ENCODE measurements at regions not wholly inside any gene's neighbourhood (a gene's known extent, or its start where the extent isn't known, plus 50 kb on each side); places are given as distances from the start of the nearest gene placed in this dataset.

DNA sequence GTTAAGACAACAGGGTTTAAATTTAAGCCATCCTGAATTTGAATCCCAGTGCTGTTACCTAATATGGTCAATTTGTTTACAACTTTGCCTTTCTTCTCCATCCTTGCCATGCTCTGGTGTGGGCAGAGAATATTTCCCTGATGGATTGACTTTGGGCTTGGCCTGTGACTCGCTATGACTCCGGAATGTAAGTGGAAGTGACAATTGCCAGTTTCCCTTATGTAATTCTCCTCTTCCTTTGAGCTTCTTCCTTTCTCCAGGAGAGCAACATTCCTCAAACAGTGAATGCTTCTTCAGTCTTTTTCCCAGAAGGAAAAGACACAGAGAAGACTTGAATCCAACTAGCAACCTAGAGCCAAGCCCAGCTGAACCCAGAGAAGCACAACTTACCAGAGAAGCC, 159.1 kb downstream of the LURAP1L start:
- DNase-seq (ENCODE audit: low read depth), result peak; percentile 82

DNA sequence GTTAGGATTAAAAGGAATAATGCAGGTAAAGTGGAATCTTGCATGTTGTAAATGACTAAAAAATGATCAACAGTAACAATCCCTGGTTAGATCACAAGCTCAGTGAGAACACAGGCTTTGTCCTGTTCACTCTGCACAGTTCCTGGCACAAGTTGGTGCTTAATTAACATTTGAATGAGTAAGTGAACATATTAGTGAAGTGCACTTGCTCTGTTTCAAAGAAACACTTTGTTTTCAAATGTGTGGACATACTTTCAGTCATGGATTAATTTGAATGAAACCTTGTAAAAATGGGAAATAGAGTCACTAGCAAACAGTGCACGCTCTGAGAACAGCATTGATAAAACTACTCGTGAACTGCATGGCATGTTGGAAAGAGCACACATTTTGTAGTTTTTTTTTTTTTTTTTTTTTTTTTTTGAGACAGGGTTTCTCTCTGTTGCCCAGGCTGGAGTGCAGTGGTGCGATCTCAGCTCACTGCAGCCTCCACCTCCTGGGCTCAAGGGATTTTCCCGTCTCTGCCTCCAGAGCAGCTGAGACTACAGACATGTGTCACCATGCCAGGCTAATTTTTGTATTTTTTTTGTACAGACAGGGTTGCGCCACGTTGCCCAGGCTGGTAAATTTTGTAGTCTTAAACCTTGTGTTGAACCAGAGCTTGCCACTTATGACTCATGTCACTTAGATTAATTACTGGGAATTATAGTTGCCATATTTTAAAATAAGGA, 159.9 kb downstream of the LURAP1L start:
- peak; percentile 76 for DNase-seq (ENCODE audit: low read depth)

DNA sequence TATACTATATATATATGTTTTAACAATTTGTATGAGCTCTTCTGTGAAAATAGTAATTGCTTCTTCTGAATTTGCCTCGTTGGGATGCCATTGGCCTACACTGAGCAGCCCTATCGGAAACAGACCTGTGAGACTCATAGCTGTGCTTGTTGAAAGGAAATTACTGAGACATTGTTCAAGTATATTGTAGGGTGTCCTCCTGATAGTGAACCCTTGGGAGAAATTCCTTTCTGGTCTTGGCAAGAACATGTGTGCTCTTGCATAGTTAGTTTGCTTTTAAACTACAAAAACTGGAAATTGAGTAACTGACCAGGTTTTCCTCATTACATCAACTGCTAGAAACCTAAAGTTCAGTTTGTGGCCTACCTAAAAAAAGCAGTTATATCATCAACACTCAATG, 160.9 kb downstream of the LURAP1L start:
- peak; percentile 13 for DNase-seq (ENCODE audit: low read depth)

DNA sequence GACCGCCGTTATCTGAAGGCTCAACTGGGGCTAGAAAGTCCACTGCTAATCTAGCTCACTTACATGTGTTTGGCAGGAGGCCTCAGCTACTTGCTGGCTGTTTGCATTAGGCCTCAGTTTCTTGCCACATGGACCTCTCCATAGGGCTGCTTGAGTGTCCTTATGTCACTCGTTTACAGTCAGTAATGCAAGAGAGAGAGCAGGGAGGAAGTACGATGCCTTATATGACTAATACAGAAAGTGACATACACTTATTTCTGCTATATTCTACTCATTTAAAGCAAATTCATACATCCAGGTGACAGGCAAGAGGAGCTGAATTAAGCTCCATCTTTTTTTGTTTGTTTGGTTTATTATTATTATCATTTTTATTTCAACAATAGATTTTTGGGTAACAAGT, 179.6 kb downstream of the LURAP1L start:
- no peak for DNase-seq (ENCODE audit: low read depth)

DNA sequence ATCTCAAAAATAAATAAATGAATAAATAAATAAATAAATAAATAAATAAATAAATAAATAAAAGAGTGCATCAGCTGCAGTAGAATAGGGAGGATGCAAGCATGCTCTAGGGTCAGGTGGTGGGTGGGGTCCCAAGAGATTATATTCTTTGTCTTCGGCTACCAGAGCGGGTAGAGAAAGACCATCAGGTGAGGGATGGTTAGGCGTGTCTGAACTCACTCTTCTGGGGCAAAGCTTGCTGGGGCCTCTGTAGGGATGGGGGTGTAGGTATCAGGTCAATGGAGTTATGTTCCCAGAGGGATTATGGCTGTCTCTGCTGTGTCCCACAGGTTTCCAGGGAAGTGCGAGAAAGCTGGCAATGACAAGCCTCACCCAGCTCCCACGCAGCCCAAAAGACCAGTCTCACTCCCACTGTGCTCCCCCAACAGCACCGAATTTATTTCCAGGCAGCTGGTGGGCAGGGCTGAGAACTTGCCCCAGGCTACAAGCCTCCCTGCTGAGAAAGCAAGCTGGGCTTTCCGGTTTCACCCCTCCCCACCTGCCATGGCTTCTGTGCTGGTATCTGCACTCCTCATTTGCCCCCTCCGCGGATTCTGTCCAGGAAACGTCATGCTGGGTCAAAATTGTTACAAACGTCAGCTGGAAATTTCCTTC, 180.8 kb downstream of the LURAP1L start:
- no peak for DNase-seq (ENCODE audit: low read depth)

DNA sequence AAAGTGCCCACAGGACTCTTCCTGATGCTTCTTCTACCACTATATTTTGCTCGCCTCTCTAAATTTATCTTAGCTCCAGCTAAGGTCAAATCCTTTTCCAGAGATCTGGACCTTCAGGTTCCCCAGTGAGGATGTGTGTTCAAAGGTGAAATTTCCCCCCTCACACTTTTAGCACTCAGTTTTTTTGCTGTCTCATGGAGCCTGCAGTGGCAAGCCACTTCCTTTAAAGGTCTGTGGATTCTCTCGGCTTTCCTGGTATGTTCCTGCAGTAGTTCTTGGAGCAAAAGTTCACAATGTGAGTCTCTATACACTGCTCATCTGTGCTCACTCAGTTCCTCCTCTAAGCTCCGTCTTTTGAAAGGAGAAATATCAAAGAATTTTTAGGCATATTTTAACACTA, 181.4 kb downstream of the LURAP1L start:
- no peak for DNase-seq (ENCODE audit: low read depth)

DNA sequence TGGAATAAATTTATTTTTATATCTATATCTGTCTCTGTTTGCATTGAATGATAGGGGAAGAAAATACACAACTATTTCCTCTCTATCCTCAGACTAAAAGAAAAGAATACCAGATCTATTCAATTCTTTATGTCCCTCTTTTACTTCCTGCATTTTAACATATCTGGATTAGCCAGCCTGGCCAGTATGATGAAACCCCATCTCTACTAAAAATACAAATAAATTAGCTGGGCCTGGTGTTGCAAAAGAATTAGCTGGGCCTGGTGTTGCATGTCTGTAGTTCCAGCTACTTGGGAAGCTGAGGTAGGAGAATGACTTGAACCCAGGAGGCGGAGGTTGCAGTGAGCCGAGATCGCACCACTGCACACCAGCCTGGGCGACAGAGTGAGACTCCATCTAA, 182.0 kb downstream of the LURAP1L start:
- DNase-seq (ENCODE audit: low read depth), result no peak

DNA sequence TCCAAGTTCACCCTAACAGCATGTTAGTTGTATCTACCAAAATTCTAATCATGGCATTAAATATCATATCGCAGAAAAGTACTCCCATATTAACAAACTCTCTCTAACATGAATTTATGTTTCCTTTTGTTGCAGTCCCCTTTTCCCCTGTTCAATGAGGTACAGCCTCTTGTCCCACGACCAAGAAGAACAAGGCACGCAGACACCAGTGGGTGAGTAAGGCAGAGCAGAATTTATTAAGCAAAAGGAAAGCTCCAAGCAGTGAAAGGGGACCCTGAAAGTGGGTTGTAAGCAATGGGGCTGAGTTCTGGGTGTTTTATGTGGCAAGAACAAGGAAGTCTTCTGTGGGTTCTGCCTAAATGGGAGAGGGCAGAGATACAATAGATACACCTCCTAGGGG, 183.5 kb downstream of the LURAP1L start:
- DNase-seq (ENCODE audit: low read depth), result no peak

DNA sequence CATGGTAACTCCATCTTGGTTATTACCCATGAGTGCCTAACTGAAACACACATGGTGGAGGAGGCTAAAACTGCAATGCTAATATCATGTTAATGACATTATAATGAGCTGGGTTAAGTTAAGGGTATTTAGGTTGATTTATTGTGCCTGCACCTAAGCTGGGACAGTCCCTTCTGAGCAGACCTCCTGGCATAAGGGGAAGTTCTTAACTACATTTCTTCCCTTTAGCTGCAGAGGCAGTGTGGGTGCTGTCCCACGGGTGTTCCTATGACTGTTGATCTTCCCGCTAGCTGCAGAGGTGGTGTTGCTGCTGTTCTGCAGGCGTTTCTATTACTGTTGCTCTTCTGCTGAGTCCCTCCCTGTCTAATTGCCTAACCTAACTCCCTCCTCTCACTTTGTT, 183.9 kb downstream of the LURAP1L start:
- DNase-seq (ENCODE audit: low read depth), result no peak

DNA sequence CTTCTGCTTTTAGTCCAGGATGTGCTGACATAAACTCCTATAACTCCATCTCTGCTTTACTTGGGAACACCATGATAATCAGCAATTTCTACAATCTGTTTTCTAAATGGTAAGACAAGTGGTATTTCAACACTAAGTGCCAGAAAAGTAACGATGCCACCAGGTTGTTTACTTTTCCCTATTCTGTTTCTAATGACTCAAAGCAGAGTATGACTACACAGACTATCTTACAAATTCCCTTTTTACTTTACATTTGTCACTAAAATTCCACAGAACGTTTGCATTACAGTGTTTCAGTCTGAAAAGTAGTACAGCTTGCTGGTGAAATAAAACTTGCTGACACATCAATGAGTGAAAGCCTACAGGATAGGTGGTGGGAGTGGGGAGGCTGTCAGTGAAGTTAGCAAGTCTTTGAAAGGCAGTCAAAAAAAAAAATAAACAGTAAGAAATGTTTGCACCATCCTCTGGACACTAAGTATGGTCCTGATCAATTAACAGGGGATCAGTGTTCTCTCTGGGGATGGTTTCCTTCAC, 186.5 kb downstream of the LURAP1L start:
- no peak for DNase-seq (ENCODE audit: low read depth)

DNA sequence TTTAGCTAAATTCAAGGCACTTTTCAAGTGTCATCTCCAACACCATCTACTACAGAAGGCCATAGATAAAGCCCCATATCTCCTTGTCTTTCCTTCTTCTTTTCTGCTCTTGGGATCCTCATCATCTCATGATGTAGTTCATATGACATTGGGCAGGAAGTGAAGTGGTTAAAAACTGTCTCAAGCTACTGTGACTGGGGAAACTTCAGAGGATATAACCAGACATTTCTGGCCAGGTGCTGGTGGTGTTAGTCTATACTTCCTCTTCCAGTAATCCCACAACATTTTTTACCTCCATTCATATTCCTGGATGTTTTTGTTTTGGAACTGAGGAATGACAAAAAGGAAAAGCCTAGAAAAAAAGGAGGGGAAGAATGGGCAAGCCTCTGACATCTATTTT, 188.7 kb downstream of the LURAP1L start:
- no peak for DNase-seq (ENCODE audit: low read depth)

DNA sequence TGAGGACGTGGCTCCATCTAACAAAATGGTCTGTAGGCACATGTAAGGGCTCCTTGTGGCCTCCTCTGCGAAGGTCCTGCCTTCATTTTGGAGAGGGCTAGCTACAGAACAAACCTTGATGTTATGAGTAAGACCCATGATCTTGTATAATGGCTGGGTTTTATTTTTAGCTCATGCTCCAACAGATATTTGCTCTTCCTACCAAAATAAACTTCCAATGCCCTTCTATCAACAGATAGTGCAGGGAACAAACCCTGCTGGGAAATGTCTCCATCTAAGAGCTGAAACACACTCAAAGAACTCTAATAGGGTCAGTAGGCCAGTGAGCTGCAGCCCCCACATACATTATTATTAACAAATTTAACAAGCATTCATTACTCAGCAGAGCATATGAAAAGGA, 189.5 kb downstream of the LURAP1L start:
- DNase-seq (ENCODE audit: low read depth), result no peak

DNA sequence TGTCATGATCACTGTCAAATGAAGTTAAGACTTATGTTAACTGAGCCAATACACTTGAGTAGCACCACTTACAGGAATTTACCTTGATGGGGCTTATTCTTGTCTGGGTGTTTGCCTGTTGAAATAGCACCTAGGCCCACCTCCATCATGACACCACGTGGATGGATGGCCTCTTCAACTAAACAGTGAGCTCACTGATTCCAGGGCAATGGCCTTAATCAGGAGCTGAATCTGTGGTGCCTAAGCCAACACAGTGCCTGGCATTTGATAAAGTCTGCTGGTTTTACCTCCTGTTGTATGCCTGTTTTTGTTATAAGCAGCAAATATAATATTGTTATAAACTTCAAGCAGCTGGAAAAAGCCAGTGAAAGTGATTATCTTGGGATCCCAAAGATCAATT, 190.5 kb downstream of the LURAP1L start:
- DNase-seq (ENCODE audit: low read depth), result no peak

DNA sequence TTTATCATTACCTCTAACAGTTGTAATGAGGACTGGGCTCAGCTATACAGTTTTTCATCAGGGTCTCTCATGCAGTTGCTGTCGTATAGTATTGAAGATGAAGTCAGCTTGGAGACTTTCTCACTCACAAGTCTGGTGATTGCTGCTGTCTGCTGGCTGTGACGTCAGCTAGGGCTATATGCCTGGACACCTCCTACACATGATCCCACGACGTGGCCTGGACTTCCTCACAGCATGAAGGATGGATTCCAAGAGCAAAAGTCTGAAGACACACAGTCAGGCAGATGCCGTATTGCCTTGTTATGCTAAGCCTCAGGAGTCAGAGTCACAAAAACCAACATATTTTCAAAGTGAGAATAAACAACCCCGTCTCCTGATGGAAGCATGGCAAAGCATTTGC, 193.3 kb downstream of the LURAP1L start:
- no peak for DNase-seq (ENCODE audit: low read depth)

DNA sequence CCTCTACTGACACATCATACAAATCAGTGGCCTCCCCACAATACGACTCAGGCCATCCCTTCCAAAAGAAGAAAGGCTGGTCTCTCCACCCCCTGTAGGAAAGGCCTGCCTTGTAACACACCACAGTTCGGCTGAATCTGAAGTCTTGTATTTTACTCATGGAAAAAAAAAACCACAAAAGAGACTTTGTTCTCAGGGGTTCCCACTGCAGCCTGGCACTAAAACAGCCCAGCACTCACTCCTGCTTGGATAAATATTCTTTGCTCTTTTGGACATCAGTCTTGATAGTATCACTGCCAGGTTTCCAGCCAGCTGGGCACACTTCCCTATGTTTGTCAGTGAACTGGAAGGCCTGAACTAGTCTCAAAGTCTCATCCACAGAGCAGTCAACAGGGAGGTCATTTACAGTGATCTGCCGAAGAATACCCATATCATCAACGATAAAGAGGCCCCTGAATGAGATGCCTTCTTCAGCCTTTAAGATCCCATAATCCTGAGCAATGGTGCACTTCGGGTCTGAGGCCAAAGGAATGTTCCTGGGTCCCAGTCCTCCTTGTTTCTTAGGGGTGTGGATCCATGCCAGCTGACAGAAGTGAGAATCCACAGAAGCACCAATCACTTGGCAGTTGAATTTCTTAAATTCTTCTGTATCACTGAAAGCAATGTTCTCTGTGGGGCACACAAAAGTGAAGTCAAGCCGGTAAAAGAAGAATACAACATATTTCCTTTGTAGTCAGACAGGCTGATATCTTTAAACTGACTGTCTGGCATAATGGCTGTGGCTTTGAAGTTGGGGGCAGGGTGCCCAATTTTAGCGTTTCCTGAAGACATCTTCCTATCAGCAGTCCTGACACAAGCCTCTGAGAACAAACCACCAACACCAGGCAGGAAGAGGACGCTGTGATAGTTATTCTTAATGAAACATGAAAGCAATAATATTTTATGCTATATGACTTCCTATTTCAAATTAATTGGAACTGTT, 198.1 kb downstream of the LURAP1L start:
- DNase-seq (ENCODE audit: low read depth), result peak; percentile 15

DNA sequence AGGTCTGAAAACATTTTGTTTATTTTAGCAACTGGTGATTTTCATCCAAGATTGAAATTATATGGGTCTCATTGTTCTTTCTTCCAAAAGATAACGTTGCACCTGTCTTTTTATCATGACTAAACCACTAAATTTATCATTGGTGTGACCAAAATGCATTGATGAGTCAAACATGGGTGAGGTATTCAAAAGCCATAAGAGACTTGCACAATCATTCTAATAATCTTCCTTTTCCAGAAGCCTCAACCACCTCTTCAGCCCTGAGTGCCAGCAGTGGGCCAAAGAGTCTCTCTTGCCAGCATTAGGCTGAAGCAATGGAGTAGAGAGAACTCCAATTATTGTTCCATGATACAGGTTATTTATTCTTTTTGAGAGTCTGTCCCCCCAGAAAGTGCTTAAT, 198.9 kb downstream of the LURAP1L start:
- peak; percentile 39 for DNase-seq (ENCODE audit: low read depth)

DNA sequence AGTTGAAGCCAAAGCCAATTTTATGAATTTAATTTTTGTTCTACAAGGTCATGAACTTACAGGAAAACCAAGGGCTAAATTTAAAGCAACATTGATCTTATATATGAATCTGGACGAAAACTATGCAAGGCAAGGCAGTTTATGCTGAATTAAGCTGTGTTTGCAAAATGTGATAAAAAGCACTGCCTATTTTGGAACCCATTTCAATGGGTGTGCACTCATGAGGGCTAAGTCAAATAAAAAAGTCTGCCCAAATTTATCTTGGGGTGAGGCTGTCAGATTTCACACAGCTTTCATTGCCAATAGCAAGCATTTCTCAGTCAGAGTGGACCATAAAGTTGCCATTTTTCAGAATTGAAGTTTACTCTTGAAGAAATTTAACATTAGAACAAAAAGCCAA, 199.9 kb downstream of the LURAP1L start:
- no peak for DNase-seq (ENCODE audit: low read depth)

DNA sequence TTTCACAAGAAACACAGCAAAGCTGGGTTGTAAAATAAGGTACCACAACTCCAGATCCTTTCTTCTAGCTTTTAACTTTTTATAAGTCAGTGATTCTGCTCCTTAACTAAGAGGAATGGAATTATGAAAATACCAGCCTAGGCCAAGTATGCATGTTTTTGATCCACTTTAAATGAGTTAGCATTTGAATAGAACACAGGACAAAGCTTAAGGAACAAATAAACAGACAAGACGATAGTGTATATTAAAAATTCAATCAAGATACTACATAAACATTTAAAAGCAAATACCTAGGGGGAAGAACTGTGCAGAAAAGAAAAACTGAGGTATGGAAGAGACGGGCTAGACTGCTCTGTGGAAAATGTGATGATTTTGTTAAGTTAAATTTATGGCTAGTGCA, 200.7 kb downstream of the LURAP1L start:
- no peak for DNase-seq (ENCODE audit: low read depth)

DNA sequence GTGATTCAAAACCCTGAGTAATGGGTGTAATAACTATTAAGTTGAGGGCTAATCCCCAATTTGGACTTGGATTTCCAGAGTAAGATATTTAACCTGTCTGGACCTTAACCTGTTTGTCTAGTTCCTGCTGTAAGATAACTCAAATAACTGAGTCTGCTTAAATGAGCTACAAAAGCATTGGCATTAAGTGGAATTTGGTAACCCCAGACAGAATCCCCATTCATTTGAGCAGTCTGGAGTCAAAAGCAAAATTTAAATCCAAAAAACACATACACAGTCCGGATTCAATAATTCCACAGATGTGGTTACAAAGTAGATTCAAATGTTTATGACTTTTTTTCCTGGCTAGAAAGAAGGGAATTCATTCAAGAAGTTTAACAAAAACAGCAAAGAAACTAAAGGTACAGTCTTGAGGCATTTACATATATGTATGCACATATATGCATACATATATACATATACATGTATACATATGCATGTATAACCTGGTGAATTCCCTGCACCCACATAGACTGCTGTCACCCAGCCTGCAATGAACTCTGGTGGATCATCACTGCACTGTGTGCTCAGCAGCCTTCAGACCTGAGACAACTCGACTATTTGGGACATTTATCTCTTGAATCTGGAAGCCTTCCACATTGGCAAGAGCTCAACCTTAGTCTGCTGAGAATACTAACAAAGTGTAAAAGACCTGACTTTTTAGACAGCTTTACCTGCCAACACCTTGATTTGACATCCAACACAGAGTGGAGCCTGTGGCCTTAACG, 205.4 kb downstream of the LURAP1L start:
- DNase-seq (ENCODE audit: low read depth), result no peak

DNA sequence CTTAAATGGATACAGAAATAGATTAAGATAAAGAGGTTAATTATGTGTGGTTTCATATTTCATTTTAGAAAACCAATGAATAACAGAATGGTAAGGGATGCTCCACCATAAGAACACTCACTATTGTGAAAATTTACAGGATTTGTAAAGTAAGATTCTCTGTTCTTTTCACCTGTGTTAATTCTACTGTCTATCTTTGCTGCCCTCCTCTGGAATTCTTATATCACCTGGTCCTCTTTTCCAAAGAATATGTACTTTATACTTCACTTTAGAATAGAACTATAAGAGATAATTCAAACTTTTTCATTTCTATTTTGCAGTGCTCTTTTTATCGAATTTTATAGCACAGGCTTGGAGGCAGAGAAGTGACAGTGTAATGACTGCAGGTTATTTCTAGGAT, 213.4 kb downstream of the LURAP1L start:
- no peak for DNase-seq (ENCODE audit: low read depth)

DNA sequence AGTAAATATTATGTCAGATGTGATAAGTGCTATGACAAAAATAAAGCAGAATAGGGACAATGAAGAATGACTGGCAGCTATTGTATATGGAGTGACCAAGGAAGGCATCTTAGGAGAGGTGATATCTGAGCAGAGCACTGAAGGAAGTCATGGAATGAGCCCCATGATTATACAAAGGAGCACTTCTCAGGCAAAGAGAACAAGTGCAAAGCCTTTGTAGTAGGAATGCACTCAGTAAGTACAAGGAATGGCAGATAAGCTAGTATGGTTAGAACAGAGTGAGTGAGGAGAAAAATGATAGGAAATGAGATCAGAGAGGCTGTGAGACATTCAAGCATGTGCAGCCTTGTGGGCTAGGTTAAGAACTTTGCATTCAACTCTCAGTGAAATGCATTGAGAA, 214.8 kb downstream of the LURAP1L start:
- no peak for DNase-seq (ENCODE audit: low read depth)
